Mammary epithelial cell (primary cell): ENCODE measurements at regions not wholly inside any gene's neighbourhood (a gene's known extent, or its start where the extent isn't known, plus 50 kb on each side); places are given as distances from the start of the nearest gene placed in this dataset.

Source experiments
- CTCF ChIP-seq, 2 donors: IDR thresholded peaks in 1 of 2; conservative IDR thresholded peaks in 1 of 2; 2 replicates each; pipeline ENCODE4 v1.5.1; 2011 to 2012; ENCODE audit warnings: inconsistent platforms in 2 of 2, low read length in 2 of 2, mild to moderate bottlenecking in 2 of 2, control low read depth in 1 of 2, low read depth in 1 of 2; ENCODE audit not compliant: insufficient read depth in 1 of 2; ENCODE audit errors: extremely low read depth in 1 of 2
- EZH2 ChIP-seq: IDR thresholded peaks from 2 replicates; pipeline ENCODE4 v1.6.1; 2012; ENCODE audit warnings: low read length, inconsistent platforms, borderline replicate concordance

GRCh38 chr19:29364999-29365398 is 152.0 kb upstream of the UQCRFS1 start:
- TF ChIP-seq CTCF (conservative IDR thresholded peaks at IDR 0.05 in 1 of 2, IDR thresholded peaks at IDR 0.05 in 1 of 2; ENCODE audit: extremely low read depth in 1 of 2, insufficient read depth in 1 of 2, low read depth in 1 of 2, low read length in 2 of 2) (no peak), EZH2 (no peak)
